ENCODE measurements at regions not wholly inside any gene's neighbourhood (a gene's known extent, or its start where the extent isn't known, plus 50 kb on each side); places are given as distances from the start of the nearest gene placed in this dataset.

DNA sequence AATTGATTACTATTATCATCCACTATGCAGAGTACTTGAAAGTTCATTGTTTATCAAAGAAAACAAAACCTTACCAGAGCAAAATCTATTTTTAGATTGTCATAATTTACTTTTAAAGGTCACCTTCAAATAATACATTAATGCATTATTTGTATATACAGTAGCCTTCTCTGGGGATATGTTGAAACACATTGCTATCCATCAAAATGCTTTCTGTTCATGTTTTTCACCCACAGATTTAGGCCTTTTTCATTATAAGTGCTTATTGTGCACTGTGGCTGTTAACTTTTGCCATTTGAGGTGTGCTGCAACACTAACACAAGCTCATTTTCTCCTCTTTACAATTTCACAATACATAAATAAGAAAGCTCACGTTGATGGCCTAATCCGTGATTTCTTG is 74.1 kb upstream of the ANKRD50 start:
- H3K4me3 ChIP-seq (ENCODE audit: low read depth, low read length), result no peak overlapping the region
- DNase-seq (ENCODE audit: low read depth), result no peak
- TF ChIP-seq, protein P1, sequence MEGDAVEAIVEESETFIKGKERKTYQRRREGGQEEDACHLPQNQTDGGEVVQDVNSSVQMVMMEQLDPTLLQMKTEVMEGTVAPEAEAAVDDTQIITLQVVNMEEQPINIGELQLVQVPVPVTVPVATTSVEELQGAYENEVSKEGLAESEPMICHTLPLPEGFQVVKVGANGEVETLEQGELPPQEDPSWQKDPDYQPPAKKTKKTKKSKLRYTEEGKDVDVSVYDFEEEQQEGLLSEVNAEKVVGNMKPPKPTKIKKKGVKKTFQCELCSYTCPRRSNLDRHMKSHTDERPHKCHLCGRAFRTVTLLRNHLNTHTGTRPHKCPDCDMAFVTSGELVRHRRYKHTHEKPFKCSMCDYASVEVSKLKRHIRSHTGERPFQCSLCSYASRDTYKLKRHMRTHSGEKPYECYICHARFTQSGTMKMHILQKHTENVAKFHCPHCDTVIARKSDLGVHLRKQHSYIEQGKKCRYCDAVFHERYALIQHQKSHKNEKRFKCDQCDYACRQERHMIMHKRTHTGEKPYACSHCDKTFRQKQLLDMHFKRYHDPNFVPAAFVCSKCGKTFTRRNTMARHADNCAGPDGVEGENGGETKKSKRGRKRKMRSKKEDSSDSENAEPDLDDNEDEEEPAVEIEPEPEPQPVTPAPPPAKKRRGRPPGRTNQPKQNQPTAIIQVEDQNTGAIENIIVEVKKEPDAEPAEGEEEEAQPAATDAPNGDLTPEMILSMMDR (IDR thresholded peaks at IDR 0.05; ENCODE audit: insufficient read depth, low read depth, low read length), result no peak

DNA sequence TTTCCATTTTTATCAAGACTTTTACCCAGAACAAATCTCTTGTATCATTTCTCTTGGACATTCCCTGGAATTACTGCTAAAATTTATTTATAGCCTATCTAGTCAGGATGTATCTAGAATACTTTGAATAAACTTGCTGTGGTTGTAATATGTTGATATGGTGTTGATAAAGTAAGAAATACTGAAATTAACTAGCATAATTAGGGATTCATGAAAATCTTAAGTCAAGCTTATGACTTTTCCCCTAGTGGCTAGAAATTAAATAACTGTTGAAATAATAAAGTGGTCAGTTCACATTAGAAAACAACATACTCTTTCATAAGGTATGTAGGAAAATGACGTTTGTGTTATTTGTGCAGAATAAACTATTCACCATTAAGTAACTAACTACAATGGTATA is 73.1 kb upstream of the ANKRD50 start:
- no peak for DNase-seq (ENCODE audit: low read depth)
- TF ChIP-seq, protein P1 (IDR thresholded peaks at IDR 0.05; ENCODE audit: insufficient read depth, low read depth, low read length), result no peak

DNA sequence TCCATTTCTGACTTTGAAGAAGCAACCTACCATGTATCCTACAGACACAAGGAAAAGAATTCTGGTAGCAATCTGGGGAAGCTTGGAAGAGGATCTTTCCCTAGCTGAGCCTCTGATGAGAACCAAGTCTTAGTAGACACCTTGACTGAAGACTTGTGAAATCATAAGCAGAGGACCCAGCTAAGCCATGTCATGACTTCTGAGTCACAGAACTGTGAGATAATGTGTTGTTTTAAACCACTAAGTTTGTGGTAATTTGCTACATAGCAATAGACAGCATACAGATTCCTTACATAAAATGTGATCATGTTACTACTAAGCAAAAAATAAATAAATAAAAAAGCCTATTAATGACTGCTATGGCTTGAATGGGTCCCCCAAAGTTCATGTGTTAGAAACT is 71.3 kb upstream of the ANKRD50 start:
- DNase-seq (ENCODE audit: low read depth), result peak; percentile 67
- TF ChIP-seq, protein P1 (IDR thresholded peaks at IDR 0.05; ENCODE audit: insufficient read depth, low read depth, low read length), result no peak
- no peak overlapping the region for H3K4me3 ChIP-seq (ENCODE audit: low read depth, low read length)

More for the DNA sequence above, 73.1 kb upstream of the ANKRD50 start:
- no peak overlapping the region for H3K4me3 ChIP-seq (ENCODE audit: low read depth, low read length)

DNA sequence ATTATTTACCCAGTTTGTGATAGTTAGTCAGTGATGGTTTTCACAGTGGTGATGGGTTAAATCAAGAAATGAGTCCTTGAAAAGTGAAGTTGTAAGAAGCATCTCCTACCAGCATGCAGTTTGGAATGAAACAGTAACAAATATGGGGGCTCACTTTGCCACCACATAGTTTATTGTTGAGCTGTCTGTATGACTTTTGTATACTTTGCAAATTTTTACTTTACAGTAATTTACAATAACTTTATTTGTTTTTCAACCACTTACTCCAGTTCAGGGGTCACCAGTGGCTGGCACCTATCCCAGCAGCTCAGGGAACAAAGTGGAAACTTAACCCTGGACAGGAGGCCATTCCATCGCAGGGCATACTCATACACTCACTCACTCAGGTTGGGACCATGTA is 64.5 kb upstream of the ANKRD50 start:
- no peak overlapping the region for H3K4me3 ChIP-seq (ENCODE audit: low read depth, low read length)
- peak; percentile 8 for DNase-seq (ENCODE audit: low read depth)
- TF ChIP-seq, protein P1 (IDR thresholded peaks at IDR 0.05; ENCODE audit: insufficient read depth, low read depth, low read length), result no peak

DNA sequence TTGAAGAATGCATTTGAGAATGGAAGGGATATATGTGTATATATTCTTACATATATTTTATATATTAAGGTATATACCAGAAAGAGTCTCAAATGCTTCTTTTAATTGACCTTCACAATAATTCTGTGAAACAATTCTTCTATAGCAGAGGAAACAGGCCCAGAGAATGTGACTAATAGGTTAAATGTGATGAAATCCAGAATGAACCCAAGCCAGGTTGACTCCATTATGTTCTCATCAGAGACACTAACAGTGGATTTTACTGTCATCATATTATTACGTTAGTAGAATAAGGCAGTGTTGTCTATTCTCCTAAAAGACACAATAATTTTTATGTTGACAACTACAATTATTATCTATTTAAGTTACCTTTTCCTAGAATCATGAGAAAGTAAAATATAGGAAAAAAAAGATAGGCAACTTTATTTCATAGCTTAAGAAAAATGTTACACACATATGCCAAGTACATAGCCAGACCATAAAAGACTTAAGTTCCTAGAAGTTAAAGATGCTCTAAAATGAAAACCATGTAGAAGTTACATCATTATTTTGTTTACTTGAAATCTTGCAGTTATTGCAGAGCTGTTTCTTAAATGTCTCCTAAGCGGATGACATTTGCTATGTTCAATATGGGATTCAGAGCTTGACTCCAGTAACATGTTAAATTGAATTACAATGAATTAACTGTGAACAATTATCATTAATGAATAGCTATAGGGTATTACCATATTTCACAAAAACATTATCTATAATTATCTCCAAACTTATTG is 56.2 kb upstream of the ANKRD50 start:
- DNase-seq (ENCODE audit: low read depth), result no peak
- no peak overlapping the region for H3K4me3 ChIP-seq (ENCODE audit: low read depth, low read length)
- TF ChIP-seq, protein P1 (IDR thresholded peaks at IDR 0.05; ENCODE audit: insufficient read depth, low read depth, low read length), result no peak

DNA sequence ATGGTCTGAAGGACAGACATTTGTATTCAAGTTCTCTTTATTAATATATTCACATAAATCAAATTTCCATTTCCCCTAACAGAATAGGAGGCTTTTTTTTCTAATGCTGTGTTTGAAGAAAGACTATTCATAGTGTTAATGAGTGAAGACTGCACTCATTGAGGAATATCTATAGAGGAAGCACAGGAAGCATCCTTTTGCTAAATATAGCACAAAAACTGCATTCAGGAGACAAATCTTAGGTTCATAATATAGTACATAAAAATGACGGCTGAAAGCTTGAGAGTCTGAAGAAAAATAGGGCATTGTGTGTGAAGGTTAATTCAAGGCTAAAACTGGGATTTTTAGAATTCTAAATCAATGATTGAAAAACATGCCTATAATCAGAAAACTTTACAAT is 50.4 kb upstream of the ANKRD50 start:
- TF ChIP-seq, protein P1 (IDR thresholded peaks at IDR 0.05; ENCODE audit: insufficient read depth, low read depth, low read length), result no peak
- DNase-seq (ENCODE audit: low read depth), result no peak
- H3K4me3 ChIP-seq (ENCODE audit: low read depth, low read length), result no peak overlapping the region

All from fibroblast of villous mesenchyme (primary cell).